NCI-H460 (cell line): ENCODE measurements at regions not wholly inside any gene's neighbourhood (a gene's known extent, or its start where the extent isn't known, plus 50 kb on each side); places are given as distances from the start of the nearest gene placed in this dataset.
"Not testable (repeated sequence)": the region's sequence is repeated elsewhere in the genome, so short reads cannot be mapped to it uniquely, and the experiment has no call there.

Source experiments
- DNase-seq: peaks from one replicate; pipeline ENCODE4 v3.0.0-alpha.2; 2016; ENCODE audit warnings: low read depth; ENCODE audit errors: extremely low read depth

- DNase-seq, result no peak
Measured at GRCh38 chr9:102941868-102942267, 53.3 kb upstream of the CYLC2 start.

- DNase-seq, result no peak
Measured at GRCh38 chr9:102922526-102922925, 72.6 kb upstream of the CYLC2 start.

GRCh38 chr9:102911185-102911584 is 83.9 kb upstream of the CYLC2 start:
- no peak for DNase-seq

GRCh38 chr9:102905795-102906194 is 89.3 kb upstream of the CYLC2 start:
- not testable (repeated sequence) for DNase-seq

- no peak for DNase-seq
Measured at GRCh38 chr9:102892025-102892424, 103.1 kb upstream of the CYLC2 start.

- not testable (repeated sequence) for DNase-seq
Measured at GRCh38 chr9:102888747-102889146, 106.4 kb upstream of the CYLC2 start.

GRCh38 chr9:102875687-102876086 is 119.4 kb upstream of the CYLC2 start:
- DNase-seq, result no peak

GRCh38 chr9:102867488-102867887 is 127.6 kb upstream of the CYLC2 start:
- no peak for DNase-seq

- DNase-seq, result no peak
Measured at GRCh38 chr9:102862478-102862877, 132.7 kb upstream of the CYLC2 start.

- DNase-seq, result no peak
Measured at GRCh38 chr9:102855641-102856040, 139.5 kb upstream of the CYLC2 start.

GRCh38 chr9:102845827-102846371 is 149.2 kb upstream of the CYLC2 start:
- no peak for DNase-seq

GRCh38 chr9:102844716-102845115 is 150.4 kb upstream of the CYLC2 start:
- no peak for DNase-seq

- no peak for DNase-seq
Measured at GRCh38 chr9:102842423-102842822, 152.7 kb upstream of the CYLC2 start.

- DNase-seq, result no peak
Measured at GRCh38 chr9:102841376-102841775, 153.8 kb upstream of the CYLC2 start.

GRCh38 chr9:102840335-102840734 is 154.8 kb upstream of the CYLC2 start:
- no peak for DNase-seq

- DNase-seq, result no peak
Measured at GRCh38 chr9:102832814-102833213, 162.3 kb upstream of the CYLC2 start.

- DNase-seq, result no peak
Measured at GRCh38 chr9:102796244-102796643, 198.9 kb upstream of the CYLC2 start.

- no peak for DNase-seq
Measured at GRCh38 chr9:102795532-102795931, 199.6 kb upstream of the CYLC2 start.

- DNase-seq, result no peak
Measured at GRCh38 chr9:102779356-102779755, 215.8 kb upstream of the CYLC2 start.

- DNase-seq, result no peak
Measured at GRCh38 chr9:102778746-102779145, 216.4 kb upstream of the CYLC2 start.

GRCh38 chr9:102770704-102771103 is 224.4 kb upstream of the CYLC2 start:
- no peak for DNase-seq

GRCh38 chr9:102769307-102769706 is 225.8 kb upstream of the CYLC2 start:
- DNase-seq, result no peak

GRCh38 chr9:102768002-102768401 is 227.1 kb upstream of the CYLC2 start:
- no peak for DNase-seq
